Middle frontal gyrus (tissue), 1 donor: ENCODE measurements at regions not wholly inside any gene's neighbourhood (a gene's known extent, or its start where the extent isn't known, plus 50 kb on each side); places are given as distances from the start of the nearest gene placed in this dataset.

Source experiments
- DNase-seq: peaks from one replicate; pipeline ENCODE4 v3.0.0-alpha.2; 2015; ENCODE audit warnings: low spot score; ENCODE audit errors: extremely low spot score

DNA sequence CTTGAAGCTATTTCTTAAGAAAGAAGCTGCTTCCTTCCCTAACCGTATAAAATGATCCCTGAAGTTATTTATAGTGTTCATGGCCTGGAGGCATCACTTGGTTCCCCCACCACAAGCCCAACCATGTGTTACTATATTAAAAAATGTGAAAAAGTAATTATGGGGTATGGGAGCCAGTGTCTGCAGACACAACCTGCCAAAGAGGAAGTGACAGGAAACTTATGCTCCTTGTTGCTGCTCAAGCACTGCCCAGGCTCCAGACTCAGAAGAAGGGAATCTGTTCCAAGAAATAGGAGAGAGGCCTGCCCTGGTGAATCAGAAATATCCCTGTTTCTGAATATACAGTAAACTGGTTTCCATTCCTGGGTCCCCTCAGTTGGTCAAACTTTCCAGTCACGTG lies 217.2 kb upstream of the BMP4 start:
- no peak for DNase-seq

GRCh38 chr14:54174457-54174856 lies 217.8 kb upstream of the BMP4 start:
- no peak for DNase-seq

- peak; percentile 62 for DNase-seq
These were observed 218.8 kb upstream of the BMP4 start for GRCh38 chr14:54175298-54175942.

DNA sequence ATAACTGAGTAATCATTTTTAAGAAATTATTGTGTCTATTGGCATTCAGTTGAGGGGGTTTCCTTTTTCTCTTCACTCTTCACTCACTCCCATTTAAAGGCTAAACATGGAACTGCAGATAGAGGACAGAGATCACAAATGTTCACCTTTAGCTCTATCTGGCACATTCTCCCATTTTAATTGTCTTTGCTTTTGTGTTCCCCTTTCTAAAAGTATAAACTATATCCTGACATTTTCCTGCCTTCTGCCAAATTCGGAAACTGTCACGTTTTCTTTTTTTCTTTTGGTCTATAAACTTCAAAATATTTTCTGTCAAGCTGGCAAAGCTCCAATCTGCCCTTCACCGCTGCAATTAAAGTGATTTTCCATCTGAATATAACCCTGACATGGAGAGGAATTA lies 219.8 kb upstream of the CDKN3 start:
- no peak for DNase-seq

- no peak for DNase-seq
These were observed 218.9 kb upstream of the CDKN3 start for GRCh38 chr14:54177641-54178621.

GRCh38 chr14:54182419-54183045 lies 214.3 kb upstream of the CDKN3 start:
- DNase-seq, result no peak

DNA sequence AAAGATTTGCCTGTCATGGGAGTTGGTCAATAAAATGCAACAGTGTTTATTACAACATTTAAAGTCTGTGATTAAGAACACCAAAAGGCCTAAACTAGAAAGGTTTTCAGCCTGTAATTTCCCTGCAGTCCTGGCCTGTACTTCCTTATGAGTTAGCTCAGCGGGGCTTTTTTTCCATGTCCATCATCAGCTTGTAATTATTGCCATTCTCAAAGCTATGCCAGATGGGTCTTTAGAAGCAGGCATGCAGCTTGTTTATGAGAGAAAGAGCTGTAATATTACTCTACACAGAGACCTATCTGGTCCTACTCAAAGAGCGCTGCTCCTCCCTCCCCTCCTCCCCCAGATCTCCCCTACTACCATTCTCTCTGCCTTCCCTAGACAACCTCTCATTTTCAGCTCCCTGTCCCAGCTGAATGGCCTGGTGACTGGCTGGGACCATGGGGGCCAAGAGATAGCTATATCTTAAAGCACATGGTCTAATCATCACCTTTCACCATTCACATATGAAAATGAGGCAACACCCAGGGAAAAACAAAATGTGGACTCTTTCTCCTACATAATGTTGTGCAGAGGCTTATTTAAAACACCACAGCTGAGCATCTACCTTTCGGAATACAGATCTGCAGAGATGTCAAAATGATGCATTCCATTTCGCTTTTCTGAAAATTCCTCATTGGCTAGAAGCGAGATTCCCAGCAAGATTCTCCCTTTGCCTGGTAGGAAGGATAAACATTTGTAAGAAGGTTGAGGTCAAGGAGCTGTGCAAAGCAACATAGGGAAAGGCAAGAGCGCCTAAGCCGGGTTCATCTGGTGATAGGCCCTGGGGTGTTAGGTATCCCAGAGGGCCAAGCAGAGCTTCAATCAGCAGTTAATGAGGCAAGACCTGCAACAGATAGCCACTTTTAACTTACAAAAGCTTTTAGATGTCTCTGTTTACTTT lies 209.7 kb upstream of the CDKN3 start:
- no peak for DNase-seq

DNA sequence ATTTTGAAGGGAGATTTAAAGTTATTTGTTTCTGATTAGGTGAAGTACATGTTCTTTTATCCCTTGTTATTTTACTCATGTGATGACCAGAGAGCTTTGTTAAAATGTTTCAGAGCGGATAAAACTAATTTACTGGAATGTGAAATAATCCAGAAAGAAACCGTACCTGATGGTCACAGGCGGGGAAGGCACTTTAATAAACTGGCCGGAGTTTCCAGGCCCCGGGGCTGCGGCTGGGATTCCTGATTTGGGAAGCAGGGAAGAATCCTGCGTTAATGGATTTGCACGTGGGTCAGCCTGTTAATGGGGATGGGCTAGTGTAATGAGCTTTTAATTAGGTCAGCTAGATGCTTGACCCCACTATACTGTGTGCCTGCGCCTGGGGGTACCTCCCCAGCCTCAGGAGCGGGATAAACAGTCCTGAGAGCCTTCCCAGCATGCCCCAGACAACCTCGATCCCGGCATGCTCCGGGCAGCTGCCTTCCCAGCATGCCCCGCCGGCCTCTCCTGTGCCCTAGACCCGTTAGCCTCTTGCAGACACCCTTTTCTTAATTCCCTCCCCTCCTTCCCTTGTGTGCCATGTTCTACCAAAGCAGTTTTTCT lies 208.6 kb upstream of the CDKN3 start:
- no peak for DNase-seq

GRCh38 chr14:54189333-54189732 lies 207.5 kb upstream of the CDKN3 start:
- DNase-seq, result no peak

GRCh38 chr14:54189748-54190354 lies 207.0 kb upstream of the CDKN3 start:
- no peak for DNase-seq

DNA sequence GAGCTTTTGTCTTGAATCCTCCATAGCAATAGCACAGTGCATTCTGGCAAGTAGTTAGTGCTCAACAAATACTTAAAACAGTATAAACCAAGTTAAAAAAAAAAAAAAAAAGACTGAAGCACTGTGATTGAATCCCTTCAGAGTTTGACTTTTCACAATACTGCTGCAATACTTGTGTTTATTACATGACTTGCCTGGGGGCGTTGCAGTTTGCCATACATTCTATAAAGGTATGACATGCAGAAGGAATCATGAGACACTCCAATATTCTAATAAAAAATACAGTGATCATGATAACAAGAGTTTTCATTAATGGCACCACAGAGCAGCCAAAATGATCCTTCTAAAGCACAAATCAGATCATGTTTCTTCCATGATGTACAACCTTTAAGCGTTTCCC lies 205.0 kb upstream of the CDKN3 start:
- DNase-seq, result no peak

DNA sequence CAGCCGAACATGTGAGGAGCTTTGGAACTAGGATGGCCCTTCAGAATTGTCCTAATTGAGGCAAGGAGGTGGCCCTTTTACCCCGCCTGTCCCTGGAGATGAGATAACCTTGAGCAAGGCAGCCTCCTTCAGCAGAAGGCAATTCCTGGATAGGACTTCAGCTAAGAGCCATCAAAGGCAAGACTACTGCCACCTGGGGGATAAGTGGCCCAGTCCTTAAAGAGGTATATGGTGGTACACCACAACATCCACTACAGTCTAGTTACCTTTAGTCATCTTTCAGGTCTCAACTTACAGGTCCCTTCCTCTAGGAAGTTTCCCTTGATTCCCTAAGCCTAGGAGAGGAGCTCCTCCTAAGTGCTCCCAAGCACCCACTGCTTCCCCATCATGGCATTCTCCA lies 204.2 kb upstream of the CDKN3 start:
- DNase-seq, result no peak

- no peak for DNase-seq
These were observed 202.9 kb upstream of the CDKN3 start for GRCh38 chr14:54193871-54194270.

- DNase-seq, result no peak
These were observed 202.3 kb upstream of the CDKN3 start for GRCh38 chr14:54194501-54194900.

GRCh38 chr14:54197369-54197768 lies 199.4 kb upstream of the CDKN3 start:
- no peak for DNase-seq

- DNase-seq, result no peak
These were observed 196.1 kb upstream of the CDKN3 start for GRCh38 chr14:54200726-54201125.

DNA sequence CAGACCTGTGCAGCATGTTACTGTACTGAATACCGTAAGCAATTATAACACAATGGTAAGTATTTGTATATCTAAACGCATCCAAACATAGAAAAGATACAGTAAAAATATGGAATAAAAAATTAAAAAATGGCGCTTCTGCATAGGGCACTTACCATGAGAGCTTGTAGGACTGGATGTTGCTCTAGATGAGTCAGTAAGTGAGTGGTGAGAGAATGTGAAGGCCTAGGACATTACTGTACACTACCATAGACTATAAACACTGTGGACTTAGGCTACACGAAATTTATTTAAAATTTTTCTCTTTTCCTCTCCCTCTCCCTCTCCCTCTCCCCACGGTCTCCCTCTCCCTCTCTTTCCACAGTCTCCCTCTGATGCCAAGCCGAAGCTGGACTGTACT lies 194.5 kb upstream of the CDKN3 start:
- DNase-seq, result no peak

GRCh38 chr14:54206516-54206915 lies 190.3 kb upstream of the CDKN3 start:
- DNase-seq, result no peak

DNA sequence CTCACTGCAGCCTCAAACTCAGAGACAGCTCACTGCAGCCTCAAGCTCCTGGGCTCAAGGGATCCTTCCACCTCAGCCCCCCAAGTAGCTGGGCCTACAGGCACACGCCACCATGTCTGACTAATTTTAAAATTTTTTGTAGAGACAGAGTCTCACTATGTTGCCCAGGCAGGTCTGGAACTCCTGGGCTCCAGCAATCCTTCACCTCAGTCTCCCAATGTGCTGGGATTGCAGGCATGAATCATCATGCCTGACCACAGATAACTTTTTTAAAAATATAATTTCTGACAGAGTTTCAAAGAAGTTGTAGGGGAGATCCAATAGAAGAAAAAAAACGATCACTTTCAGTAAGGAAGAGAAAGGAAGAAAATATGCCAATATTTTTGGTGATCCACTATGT lies 189.7 kb upstream of the CDKN3 start:
- no peak for DNase-seq
